ENCODE measurements at regions not wholly inside any gene's neighbourhood (a gene's known extent, or its start where the extent isn't known, plus 50 kb on each side); places are given as distances from the start of the nearest gene placed in this dataset.

- no peak for TF ChIP-seq CTCF (conservative IDR thresholded peaks at IDR 0.05)
- Histone ChIP-seq H4K8ac (replicated peaks; ENCODE audit: insufficient read length, low read depth, low read length) (no peak overlapping the region), H4K20me1 (ENCODE audit: control insufficient read depth, insufficient read depth, insufficient read length) (no peaks in the 10 kb centered on the region), H4K91ac (ENCODE audit: insufficient read length, low read depth, low read length) (no peak overlapping the region), H3T11ph (ENCODE audit: low read length) (no peak overlapping the region), H2BK12ac (ENCODE audit: insufficient read length, low read depth, low read length) (no peak overlapping the region), H2BK120ac (ENCODE audit: low read depth, low read length, poor library complexity, severe bottlenecking) (no peak overlapping the region), H2BK5ac (ENCODE audit: insufficient read length, low read length) (no peak overlapping the region), H3K9ac (ENCODE audit: extremely low read depth, insufficient read length, low read length) (no peak overlapping the region), H3K79me1 (ENCODE audit: insufficient read depth, low read depth, low read length, poor library complexity, severe bottlenecking) (no peaks in the 10 kb centered on the region), H3K79me2 (ENCODE audit: insufficient read depth, low read length) (no peaks in the 10 kb centered on the region), H4K5ac (ENCODE audit: insufficient read length, low read depth, low read length) (no peak overlapping the region), H3K4me2 (ENCODE audit: insufficient read depth, insufficient read length, low read length) (no peak overlapping the region), H2BK20ac (ENCODE audit: low read depth, low read length, poor library complexity, severe bottlenecking) (no peak overlapping the region), H2AFZ (ENCODE audit: low read length) (no peak overlapping the region), H2AK5ac (ENCODE audit: insufficient read length, low read length) (no peak overlapping the region), H3K9me3 (ENCODE audit: control insufficient read depth, low read depth, low read length) (no peaks in the 10 kb centered on the region), H2BK15ac (ENCODE audit: low read depth, low read length) (no peak overlapping the region), H3K23ac (ENCODE audit: insufficient read length, low read depth, low read length) (no peak overlapping the region), H3K4me1 (ENCODE audit: insufficient read depth, low read length) (peaks cover 3% of the 10 kb centered on the region; the same call in 1 of the 2 replicates), H3K14ac (ENCODE audit: insufficient read depth, low read length) (no peak overlapping the region), H3K23me2 (ENCODE audit: insufficient read length, low read depth, low read length, poor library complexity, severe bottlenecking) (no peaks in the 10 kb centered on the region), H3K4ac (ENCODE audit: low read depth, low read length) (no peak overlapping the region), H3K27ac (ENCODE audit: insufficient read length, low read depth, low read length) (no peak overlapping the region), H3K56ac (ENCODE audit: insufficient read length, low read depth, low read length) (no peak overlapping the region), H3K18ac (ENCODE audit: insufficient read length, low read depth, low read length) (no peak overlapping the region), H3K27me3 (ENCODE audit: insufficient read depth, low read length) (no peaks in the 10 kb centered on the region)
- no peak overlapping the region for H3K27ac Mint-ChIP-seq
- H3K36me3 Mint-ChIP-seq (ENCODE audit: insufficient read depth in 1 of 3, low read depth in 3 of 3) = no peaks in the 10 kb centered on the region
- peaks cover 48 to 49% of the 10 kb centered on the region in 2 experiments for H3K4me1 Mint-ChIP-seq
- no peaks in the 10 kb centered on the region for H3K9me3 Mint-ChIP-seq
- no peak overlapping the region; a peak in 1 of 5 replicates for H3K4me3 Mint-ChIP-seq
- no peak for DNase-seq
- no CpG with 5 or more reads among the region's 4 CpGs for WGBS (ENCODE audit: extremely low coverage, insufficient read length, low lambda C conversion rate)
- H3K27me3 Mint-ChIP-seq (ENCODE audit: low read depth) = peaks cover 29% of the 10 kb centered on the region
These were observed 66.0 kb upstream of the PAX6 start for GRCh38 chr11:31877083-31877482.
